ENCODE measurements at regions not wholly inside any gene's neighbourhood (a gene's known extent, or its start where the extent isn't known, plus 50 kb on each side); places are given as distances from the start of the nearest gene placed in this dataset.

GRCh38 chr2:77834360-77835002, 312.3 kb upstream of the LRRTM4 start:
- TF ChIP-seq, protein P1, sequence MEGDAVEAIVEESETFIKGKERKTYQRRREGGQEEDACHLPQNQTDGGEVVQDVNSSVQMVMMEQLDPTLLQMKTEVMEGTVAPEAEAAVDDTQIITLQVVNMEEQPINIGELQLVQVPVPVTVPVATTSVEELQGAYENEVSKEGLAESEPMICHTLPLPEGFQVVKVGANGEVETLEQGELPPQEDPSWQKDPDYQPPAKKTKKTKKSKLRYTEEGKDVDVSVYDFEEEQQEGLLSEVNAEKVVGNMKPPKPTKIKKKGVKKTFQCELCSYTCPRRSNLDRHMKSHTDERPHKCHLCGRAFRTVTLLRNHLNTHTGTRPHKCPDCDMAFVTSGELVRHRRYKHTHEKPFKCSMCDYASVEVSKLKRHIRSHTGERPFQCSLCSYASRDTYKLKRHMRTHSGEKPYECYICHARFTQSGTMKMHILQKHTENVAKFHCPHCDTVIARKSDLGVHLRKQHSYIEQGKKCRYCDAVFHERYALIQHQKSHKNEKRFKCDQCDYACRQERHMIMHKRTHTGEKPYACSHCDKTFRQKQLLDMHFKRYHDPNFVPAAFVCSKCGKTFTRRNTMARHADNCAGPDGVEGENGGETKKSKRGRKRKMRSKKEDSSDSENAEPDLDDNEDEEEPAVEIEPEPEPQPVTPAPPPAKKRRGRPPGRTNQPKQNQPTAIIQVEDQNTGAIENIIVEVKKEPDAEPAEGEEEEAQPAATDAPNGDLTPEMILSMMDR (IDR thresholded peaks at IDR 0.05 in 4 of 5, conservative IDR thresholded peaks at IDR 0.05 in 1 of 5), result no peak
- TF ChIP-seq POLR2A (IDR thresholded peaks at IDR 0.05), result no peak
